Activated CD4-positive, alpha-beta T cell treated with anti-CD3 and anti-CD28 coated beads, Interleukin-2, amount 10 ng/mL, durations not matched to agents 7 days and 5 days (primary cell): ENCODE measurements at regions not wholly inside any gene's neighbourhood (a gene's known extent, or its start where the extent isn't known, plus 50 kb on each side); places are given as distances from the start of the nearest gene placed in this dataset.

Experiments used
- CTCF ChIA-PET: fragments of 350-600 bp; sonication (Branson Sonifier 250); formaldehyde crosslinking; loops from one replicate; lab custom pipeline; 2021; ENCODE audit warnings: antibody characterized with exemption; lab: Charles Lee
- POLR2A ChIA-PET: fragments of 350-600 bp; sonication (Branson Sonifier 250); formaldehyde crosslinking; loops from one replicate; lab custom pipeline; 2021; ENCODE audit warnings: antibody characterized with exemption; lab: Charles Lee
- DNase-seq: peaks from one replicate; pipeline ENCODE4 v3.0.0-alpha.2; 2020
- H3K27ac Mint-ChIP-seq: one replicate; pipeline ENCODE4 v1.8.0; 2021; ENCODE audit warnings: mild to moderate bottlenecking, moderate library complexity, mixed read lengths
- H3K27me3 Mint-ChIP-seq: one replicate; pipeline ENCODE4 v1.8.0; 2021; ENCODE audit warnings: mixed read lengths
- H3K36me3 Mint-ChIP-seq: one replicate; pipeline ENCODE4 v1.8.0; 2021; ENCODE audit warnings: low read depth, mixed read lengths
- H3K4me1 Mint-ChIP-seq: one replicate; pipeline ENCODE4 v1.8.0; 2021; ENCODE audit warnings: mixed read lengths
- H3K4me3 Mint-ChIP-seq: one replicate; pipeline ENCODE4 v1.8.0; 2021; ENCODE audit warnings: mild to moderate bottlenecking, moderate library complexity, mixed read lengths
- H3K9me3 Mint-ChIP-seq: one replicate; pipeline ENCODE4 v1.8.0; 2021; ENCODE audit warnings: mixed read lengths

DNA sequence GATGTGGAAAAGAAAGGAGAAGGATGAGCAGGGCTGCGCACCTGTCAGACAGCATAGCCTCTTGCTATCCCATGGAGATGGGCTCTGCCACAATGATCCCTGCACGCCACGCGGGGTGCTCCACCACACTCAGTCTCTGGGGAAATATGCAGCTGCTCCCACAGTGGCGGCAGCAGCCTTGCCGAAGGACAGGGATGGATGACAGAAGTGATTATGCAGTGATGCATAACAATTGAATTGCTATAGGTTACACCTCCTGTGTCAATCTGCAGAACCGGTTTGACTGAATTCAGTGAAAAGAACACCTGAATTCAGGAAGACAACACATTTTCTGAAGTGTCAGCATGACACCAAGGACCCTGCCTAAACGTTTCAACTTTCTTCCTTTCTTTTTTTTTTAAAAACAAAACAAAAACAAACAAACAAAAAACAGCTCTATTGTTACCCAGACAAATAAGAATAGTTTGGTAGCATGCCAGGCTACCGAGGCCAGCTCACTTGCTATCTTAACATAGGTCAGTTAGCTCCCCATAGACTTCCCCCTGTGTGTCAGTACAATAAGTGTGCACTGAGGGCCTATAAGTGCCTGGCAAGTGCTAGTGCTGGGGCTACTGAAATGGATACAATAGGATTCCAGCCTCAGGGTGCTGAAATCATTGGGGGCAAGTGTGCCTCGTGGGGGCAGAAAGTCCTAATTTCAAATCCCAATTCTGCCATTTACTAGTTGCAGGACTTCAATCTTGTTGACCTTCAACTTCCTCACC lies 127.6 kb upstream of the LMO4 start:
- Mint-ChIP-seq H3K4me1 (peaks cover 4% of the 10 kb centered on the region), H3K4me3 (no peak overlapping the region), H3K27ac (no peak overlapping the region), H3K36me3 (no peaks in the 10 kb centered on the region), H3K9me3 (no peaks in the 10 kb centered on the region), H3K27me3 (peaks cover 39% of the 10 kb centered on the region)
- no peak for DNase-seq
- ChIA-PET POLR2A (no interaction called here), CTCF (interaction anchor here (0.5 kb wide), 1 partner anchor 733 kb away, joined by 3 read pairs; no protein-coding TSS in a partner anchor)

DNA sequence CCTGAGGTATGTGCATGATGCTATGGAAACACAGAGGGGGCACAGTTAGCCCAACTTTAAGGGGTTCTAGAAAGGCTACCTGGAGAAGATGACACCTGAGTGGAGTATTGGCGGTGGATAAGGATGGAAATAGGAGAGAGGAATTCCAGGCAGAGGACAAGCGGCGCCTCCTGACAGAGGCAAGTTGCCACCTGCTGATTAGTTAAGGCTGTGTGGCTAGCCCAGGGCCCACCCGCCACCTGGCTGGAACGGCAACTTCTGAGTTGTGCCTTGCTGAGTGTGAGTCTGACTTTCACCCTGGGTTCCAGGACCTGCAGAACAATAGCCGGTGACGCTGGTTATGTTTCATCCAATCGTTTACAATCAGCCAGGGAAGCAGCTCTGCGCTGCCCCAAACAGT lies 126.9 kb upstream of the LMO4 start:
- Mint-ChIP-seq H3K4me1 (peaks cover 4% of the 10 kb centered on the region), H3K4me3 (no peak overlapping the region), H3K36me3 (no peaks in the 10 kb centered on the region), H3K9me3 (no peaks in the 10 kb centered on the region), H3K27ac (no peak overlapping the region), H3K27me3 (peaks cover 39% of the 10 kb centered on the region)
- no peak for DNase-seq
- CTCF ChIA-PET = no interaction called here
- POLR2A ChIA-PET = no interaction called here

DNA sequence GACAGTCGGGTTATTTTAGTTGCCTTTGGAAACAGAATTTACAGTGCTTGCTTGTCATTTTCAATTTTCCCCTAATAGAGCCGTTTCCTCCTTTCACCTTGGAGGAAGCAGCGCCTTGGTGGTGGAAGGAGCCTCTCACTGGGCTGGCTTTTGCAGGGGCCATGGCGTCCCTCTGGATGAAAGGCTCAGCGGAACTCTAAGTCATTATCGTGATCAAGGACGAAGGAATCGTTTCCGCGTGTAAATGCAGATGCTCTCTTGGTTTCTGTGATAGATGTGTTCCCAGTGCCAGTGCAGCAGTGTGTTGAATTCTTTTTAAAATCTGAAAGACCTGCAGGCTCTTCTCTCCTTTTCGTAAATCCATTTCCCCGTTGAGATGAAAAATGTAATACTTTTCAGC lies 126.2 kb upstream of the LMO4 start:
- POLR2A ChIA-PET = no interaction called here
- peaks cover 39% of the 10 kb centered on the region for H3K27me3 Mint-ChIP-seq
- no peak overlapping the region for H3K4me3 Mint-ChIP-seq
- DNase-seq = no peak
- no peak overlapping the region for H3K27ac Mint-ChIP-seq
- CTCF ChIA-PET = no interaction called here
- H3K9me3 Mint-ChIP-seq = no peaks in the 10 kb centered on the region
- no peaks in the 10 kb centered on the region for H3K36me3 Mint-ChIP-seq
- H3K4me1 Mint-ChIP-seq = peaks cover 4% of the 10 kb centered on the region

- ChIA-PET CTCF (no interaction called here), POLR2A (no interaction called here)
- no peak for DNase-seq
- Mint-ChIP-seq H3K9me3 (no peaks in the 10 kb centered on the region), H3K27me3 (peaks cover 36% of the 10 kb centered on the region), H3K4me1 (peaks cover 4% of the 10 kb centered on the region), H3K27ac (no peak overlapping the region), H3K36me3 (no peaks in the 10 kb centered on the region), H3K4me3 (no peak overlapping the region)
These were observed 125.6 kb upstream of the LMO4 start for GRCh38 chr1:87202922-87203655.

GRCh38 chr1:87203904-87204303 lies 124.8 kb upstream of the LMO4 start:
- H3K27me3 Mint-ChIP-seq = peaks cover 36% of the 10 kb centered on the region
- no peak overlapping the region for H3K27ac Mint-ChIP-seq
- H3K36me3 Mint-ChIP-seq = no peaks in the 10 kb centered on the region
- ChIA-PET POLR2A (no interaction called here), CTCF (no interaction called here)
- H3K4me1 Mint-ChIP-seq = peaks cover 4% of the 10 kb centered on the region
- DNase-seq = no peak
- H3K4me3 Mint-ChIP-seq = no peak overlapping the region
- no peaks in the 10 kb centered on the region for H3K9me3 Mint-ChIP-seq

DNA sequence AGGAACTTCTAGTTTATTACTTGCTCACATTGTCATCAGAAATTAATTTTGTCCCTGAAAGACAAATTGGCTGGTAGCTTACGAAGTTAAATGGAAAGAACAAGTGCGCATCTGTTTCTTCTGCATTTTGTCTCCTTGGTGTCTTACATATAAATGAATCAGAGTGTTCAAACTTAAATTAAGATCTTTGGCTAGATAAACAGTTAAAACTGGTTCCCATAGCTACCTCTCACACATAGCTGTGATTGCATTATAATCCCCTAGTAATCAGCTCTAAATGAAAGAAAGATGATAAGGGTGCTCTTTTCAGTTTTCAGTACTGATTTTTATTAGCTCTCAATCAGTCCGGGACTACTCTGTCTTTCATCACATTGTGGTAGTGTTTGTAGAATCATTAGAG lies 124.2 kb upstream of the LMO4 start:
- DNase-seq = no peak
- H3K4me3 Mint-ChIP-seq = no peak overlapping the region
- ChIA-PET POLR2A (no interaction called here), CTCF (no interaction called here)
- no peak overlapping the region for H3K27ac Mint-ChIP-seq
- no peaks in the 10 kb centered on the region for H3K9me3 Mint-ChIP-seq
- H3K36me3 Mint-ChIP-seq = no peaks in the 10 kb centered on the region
- H3K4me1 Mint-ChIP-seq = peaks cover 4% of the 10 kb centered on the region
- H3K27me3 Mint-ChIP-seq = peaks cover 36% of the 10 kb centered on the region

DNA sequence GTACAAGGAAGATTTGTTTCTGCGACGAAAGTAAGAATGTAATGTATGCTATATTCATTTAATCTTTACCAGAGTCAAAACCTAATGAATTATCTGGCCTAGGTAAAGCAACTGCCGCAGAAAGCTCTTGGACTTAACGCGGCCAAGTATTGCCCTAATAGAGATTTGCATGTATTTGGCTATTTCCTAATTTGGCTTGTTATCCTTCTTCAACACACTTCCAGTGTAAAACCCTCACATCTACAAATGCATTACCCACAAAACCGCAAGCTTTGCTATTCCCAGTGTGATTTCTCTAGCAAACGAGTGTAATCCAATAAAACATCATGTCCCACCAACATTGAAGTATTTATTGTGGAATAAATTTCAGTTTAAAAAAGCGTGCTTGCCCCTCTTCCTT lies 123.8 kb upstream of the LMO4 start:
- CTCF ChIA-PET = no interaction called here

DNA sequence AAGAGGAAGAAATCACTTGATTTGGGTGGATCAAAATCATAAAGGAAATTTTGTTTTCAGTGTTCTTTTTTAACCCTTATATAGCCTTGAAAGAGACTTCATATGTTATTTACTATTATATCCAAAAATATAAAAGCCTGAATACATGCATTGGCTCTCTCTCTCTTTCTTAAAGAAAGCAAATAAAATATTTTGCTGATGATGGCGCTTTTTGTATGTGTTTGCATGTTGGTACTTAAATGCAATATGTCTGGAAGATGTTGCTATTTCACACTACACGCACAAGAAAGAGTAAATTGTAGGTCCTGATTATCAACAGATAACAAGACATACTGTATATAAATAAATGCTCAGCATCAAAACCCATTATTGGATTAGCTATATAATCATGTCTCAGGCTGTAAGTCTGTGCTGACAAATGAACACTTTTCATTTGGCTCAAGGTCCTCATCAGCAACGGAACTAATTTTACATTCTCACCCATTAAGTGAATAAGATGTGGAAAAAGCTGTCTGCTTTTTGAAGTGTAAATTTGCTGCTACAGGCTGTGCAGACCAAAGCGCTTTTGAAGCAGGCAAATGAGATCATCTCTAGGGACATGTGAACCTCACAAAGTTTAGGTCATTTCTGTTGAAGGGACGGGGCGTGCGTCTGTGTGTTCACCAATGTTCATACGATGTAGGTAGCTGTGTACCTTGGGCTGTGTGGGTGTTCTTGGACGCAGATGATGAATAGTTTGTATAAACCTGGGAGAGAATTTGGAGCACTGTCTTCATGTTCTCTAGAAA lies 122.4 kb upstream of the LMO4 start:
- Mint-ChIP-seq H3K36me3 (no peaks in the 10 kb centered on the region), H3K4me1 (peaks cover 4% of the 10 kb centered on the region), H3K9me3 (no peaks in the 10 kb centered on the region), H3K4me3 (no peak overlapping the region), H3K27ac (no peak overlapping the region), H3K27me3 (peaks cover 31% of the 10 kb centered on the region)
- POLR2A ChIA-PET = no interaction called here
- CTCF ChIA-PET = no interaction called here
- no peak for DNase-seq

More for the DNA sequence above, 123.8 kb upstream of the LMO4 start:
- Mint-ChIP-seq H3K4me3 (no peak overlapping the region), H3K27me3 (peaks cover 36% of the 10 kb centered on the region), H3K4me1 (peaks cover 4% of the 10 kb centered on the region), H3K27ac (no peak overlapping the region), H3K9me3 (no peaks in the 10 kb centered on the region), H3K36me3 (no peaks in the 10 kb centered on the region)
- no peak for DNase-seq
- POLR2A ChIA-PET = no interaction called here

DNA sequence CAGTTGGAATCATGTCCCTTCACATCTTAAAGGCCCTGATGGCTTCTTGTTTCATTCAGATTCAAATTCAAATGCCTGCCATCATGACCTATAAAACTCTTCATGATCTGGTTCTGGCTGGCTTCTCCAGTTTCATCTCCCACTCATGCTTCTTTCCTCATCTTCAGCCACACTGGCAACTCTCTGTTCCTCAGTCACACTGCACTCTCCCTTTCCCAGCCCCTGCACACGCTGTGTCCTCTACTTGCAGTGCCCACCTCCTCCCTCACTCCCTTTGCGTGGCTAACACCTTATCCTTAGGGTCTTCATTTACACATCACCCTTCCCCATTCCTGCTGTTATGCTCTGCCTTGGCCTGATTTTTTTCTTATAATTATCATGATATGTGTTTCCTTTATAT lies 120.6 kb upstream of the LMO4 start:
- no peak for DNase-seq
- H3K27ac Mint-ChIP-seq = no peak overlapping the region
- ChIA-PET CTCF (no interaction called here), POLR2A (no interaction called here)
- no peaks in the 10 kb centered on the region for H3K36me3 Mint-ChIP-seq
- H3K4me1 Mint-ChIP-seq = no peaks in the 10 kb centered on the region
- H3K4me3 Mint-ChIP-seq = no peak overlapping the region
- no peaks in the 10 kb centered on the region for H3K9me3 Mint-ChIP-seq
- H3K27me3 Mint-ChIP-seq = peaks cover 19% of the 10 kb centered on the region

DNA sequence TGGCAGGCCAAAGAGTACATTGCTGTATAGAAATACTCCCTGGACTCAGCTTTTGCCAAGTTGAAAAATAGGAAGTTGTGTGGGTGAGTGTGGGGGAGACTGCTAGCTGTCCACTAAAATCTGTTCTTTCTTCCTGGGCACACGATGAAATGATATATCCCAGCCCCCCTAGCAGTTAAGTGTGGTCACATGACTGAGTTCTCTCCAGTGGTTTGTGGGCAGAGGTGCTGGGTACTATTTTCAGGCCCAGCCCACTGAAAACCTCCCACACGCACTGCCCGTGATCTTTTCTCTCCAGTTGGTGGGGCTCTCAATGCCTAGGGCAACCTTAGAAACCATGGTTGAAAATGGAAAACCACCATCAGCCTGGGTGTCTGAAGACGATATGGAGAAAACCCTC lies 119.7 kb upstream of the LMO4 start:
- Mint-ChIP-seq H3K27ac (no peak overlapping the region), H3K4me3 (no peak overlapping the region), H3K9me3 (no peaks in the 10 kb centered on the region), H3K36me3 (no peaks in the 10 kb centered on the region), H3K27me3 (peaks cover 13% of the 10 kb centered on the region), H3K4me1 (no peaks in the 10 kb centered on the region)
- POLR2A ChIA-PET = no interaction called here
- no peak for DNase-seq
- CTCF ChIA-PET = no interaction called here

- H3K4me1 Mint-ChIP-seq = no peaks in the 10 kb centered on the region
- H3K27ac Mint-ChIP-seq = no peak overlapping the region
- no peak overlapping the region for H3K4me3 Mint-ChIP-seq
- no peaks in the 10 kb centered on the region for H3K36me3 Mint-ChIP-seq
- H3K9me3 Mint-ChIP-seq = no peaks in the 10 kb centered on the region
- ChIA-PET POLR2A (no interaction called here), CTCF (no interaction called here)
- H3K27me3 Mint-ChIP-seq = peaks cover 2% of the 10 kb centered on the region
- DNase-seq = no peak
These were observed 118.5 kb upstream of the LMO4 start for GRCh38 chr1:87210151-87210550.

DNA sequence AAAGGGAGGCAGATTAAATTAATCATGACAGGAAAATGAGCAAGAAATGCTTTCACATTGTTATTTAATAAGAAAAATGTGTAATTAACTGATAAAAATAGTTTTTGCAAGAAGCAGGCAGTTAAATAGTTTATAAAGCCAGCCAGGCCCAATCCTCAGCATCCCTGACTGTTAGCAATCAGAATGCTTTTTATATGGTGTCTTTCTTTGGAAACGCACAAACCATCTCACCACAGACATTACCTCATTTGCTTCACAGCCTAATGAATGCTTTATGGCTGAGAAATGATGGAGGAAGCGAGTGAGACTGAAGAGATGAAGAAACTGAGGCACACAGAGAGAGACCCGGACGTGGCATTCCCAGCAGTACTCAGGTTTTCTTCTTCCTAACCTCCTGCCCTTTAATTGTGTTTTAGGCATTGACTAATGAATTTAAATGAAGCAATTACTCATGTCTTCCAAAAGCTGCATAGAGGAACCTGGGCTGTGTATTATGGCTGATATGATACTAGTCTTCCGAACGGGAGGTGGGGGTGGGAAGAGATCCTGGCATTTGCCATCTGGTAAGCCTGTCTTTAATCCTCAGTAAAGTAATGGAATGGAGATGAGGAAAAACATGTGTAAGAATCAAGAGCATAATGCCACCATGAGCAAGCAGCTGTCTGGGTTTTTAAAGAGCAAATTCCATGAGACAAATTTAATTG lies 116.1 kb upstream of the LMO4 start:
- DNase-seq = no peak
- H3K4me1 Mint-ChIP-seq = no peaks in the 10 kb centered on the region
- peaks cover 6% of the 10 kb centered on the region for H3K9me3 Mint-ChIP-seq
- ChIA-PET POLR2A (no interaction called here), CTCF (no interaction called here)
- no peaks in the 10 kb centered on the region for H3K36me3 Mint-ChIP-seq
- no peaks in the 10 kb centered on the region for H3K27me3 Mint-ChIP-seq
- no peak overlapping the region for H3K27ac Mint-ChIP-seq
- no peak overlapping the region for H3K4me3 Mint-ChIP-seq

DNA sequence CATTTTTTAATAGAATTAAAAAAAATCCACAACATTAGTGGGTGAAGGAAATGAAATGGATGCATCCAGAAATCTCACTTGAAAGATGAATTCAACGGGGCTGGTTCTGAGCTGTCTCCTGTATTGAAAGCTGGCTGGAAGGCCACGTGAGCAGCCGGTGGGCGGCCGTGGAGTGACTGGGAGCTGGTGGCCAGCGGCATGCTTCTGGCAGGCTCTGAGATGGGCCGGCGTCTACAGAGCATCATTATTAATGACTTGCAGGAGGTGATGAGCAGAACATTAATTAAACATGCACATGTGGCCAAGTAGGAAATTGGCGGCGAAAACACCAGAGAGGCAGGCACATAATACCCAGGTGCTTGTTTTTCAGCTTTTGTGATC lies 115.6 kb upstream of the LMO4 start:
- Mint-ChIP-seq H3K27ac (no peak overlapping the region), H3K9me3 (peaks cover 6% of the 10 kb centered on the region), H3K27me3 (no peaks in the 10 kb centered on the region), H3K36me3 (no peaks in the 10 kb centered on the region), H3K4me1 (no peaks in the 10 kb centered on the region), H3K4me3 (no peak overlapping the region)
- DNase-seq = no peak
- CTCF ChIA-PET = no interaction called here
- POLR2A ChIA-PET = no interaction called here
